Fibroblast of skin of right biceps (primary cell): ENCODE measurements at regions not wholly inside any gene's neighbourhood (a gene's known extent, or its start where the extent isn't known, plus 50 kb on each side); places are given as distances from the start of the nearest gene placed in this dataset.
"Not testable (repeated sequence)": the region's sequence is repeated elsewhere in the genome, so short reads cannot be mapped to it uniquely, and the experiment has no call there.

Experiments
- DNase-seq: peaks from one replicate; pipeline ENCODE4 v3.0.0-alpha.2; 2013

DNA sequence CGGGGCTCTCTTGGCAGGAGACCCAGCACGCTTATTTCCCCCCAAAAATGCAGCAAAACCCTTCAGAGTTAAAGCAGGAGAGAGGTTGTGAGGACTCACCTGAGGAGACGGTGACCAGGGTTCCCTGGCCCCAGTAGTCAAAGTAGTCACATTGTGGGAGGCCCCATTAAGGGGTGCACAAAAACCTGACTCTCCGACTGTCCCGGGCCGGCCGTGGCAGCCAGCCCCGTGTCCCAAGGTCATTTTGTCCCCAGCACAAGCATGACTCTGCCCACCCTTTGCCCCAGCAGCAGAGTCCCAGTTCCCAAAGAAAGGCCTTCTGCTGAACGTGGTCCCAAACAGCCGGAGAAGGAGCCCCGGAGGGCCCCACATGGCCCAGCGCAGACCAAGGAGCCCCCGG is 337.7 kb downstream of the TMEM121 start:
- DNase-seq: no peak

DNA sequence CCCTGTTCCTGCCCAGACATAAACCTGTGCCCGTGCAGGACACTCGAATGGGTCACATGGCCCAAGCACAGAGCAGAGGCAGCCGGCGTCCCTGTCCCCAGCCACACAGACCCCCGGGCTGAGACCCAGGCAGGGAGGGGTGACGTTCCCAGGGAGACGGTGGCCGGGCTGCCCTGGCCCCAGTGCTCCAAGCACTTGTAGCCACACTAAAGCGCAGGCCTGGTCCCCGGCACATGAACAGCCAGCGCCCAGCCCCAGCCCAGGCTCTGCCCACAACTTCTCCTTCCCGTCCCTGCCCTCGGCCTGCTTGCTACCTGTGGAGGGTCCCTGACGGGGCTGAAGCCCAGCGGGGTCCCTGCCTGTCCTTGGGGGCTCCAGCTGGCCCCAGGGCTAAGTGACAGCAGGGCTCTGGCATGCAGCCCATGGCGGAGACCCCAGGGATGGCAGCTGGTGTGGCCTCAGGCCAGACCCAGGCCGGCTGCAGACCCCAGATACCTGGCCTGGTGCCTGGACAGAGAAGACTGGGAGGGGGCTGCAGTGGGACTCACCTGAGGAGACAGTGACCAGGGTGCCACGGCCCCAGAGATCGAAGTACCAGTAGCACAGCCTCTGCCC is 338.4 kb downstream of the TMEM121 start:
- no peak for DNase-seq

GRCh38 chr14:105865266-105865903 is 339.0 kb downstream of the TMEM121 start:
- no peak for DNase-seq

DNA sequence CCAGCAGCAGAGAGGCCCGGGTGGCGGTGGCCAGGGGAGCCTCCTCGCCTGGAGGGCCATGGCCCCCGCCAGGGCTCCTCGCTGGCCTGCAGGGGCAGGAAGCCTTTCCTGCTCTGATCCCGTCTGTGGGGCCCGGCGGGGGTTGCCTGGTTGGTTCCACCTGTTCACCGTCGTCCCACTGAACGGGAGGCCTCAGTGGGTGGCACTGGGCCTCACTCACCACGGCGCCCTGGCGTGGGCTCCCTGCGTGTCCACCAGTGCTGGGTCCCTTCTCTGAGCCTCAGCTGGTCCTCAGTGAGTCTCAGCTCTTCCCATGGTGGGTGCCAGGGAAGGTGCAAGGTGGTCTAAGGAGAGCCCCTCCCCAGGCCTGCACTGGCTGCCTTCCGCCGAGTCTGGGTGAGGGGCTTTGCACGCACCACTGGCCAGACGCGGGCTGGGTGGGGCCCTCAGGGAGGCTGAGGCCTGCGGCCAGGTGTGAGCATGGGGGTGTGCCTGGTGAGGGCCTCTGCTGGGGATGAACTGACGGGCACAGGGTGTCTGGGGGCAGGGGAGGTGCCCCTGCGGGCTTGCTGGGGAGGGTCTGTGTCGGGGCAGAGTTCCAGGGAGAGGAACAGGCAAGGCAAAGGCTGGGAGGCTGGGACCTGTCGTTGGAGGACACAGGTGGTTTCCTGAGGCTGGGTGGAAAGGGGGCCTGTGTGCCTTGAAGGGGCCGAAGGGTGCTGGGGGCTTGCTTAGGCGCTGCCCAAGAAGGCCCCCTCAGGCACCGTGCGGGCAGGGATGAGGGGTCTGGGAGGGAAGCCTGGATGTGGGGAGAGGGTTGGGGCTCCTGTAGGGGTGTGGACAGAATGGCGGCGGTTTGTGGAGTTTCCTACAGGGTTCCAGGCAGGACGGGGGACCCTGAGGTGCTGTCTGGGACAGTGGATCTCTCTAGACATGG is 339.8 kb downstream of the TMEM121 start:
- DNase-seq: no peak

DNA sequence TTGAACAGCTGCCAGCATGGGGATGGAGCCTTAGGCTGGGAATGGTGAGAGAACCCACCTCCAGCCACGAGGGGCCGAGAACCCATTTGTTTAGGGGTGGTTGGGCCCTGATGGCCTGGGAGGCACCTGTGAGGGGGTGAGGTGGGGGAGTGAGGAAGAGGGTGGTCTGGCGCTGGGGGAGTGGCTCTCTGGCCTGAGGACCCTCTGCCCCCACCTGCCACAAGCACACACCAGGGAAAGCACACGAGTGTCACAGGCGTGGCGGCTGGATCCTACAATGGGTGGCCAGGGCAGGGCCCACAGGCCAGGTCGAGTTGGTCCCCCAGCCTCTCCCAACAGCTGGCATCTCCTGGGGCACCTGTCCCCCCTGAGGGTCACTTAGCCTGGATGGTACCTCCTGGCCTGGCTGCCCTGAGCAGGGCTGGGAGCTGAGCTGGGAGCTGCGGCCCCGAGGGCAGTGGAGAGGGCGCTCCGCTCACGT is 340.5 kb downstream of the TMEM121 start:
- no peak for DNase-seq

- DNase-seq: no peak
These were observed 341.7 kb downstream of the TMEM121 start for GRCh38 chr14:105867961-105868599.

DNA sequence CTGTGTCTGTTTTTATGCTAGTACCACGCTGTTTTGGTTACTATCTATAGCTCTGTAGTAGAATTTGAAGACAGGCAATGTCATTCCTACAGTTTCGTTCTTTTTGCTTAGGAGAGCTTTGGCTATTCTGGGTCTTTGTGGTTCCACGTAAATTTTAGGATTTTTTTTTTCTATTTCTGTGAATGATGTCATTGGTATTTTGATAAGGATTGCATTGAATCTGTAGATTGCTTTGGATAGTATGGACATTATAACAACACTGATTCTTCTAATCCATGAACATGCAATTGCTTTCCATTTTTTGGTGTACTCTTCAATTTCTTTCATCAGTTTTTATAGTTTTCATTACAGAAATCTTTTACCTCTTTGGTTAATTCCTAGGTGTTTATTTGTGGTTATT is 345.2 kb downstream of the TMEM121 start:
- no peak for DNase-seq

GRCh38 chr14:105873870-105874512 is 347.6 kb downstream of the TMEM121 start:
- DNase-seq: no peak

- no peak for DNase-seq
These were observed 349.8 kb downstream of the TMEM121 start for GRCh38 chr14:105876158-105876557.

- no peak for DNase-seq
These were observed 350.4 kb downstream of the TMEM121 start for GRCh38 chr14:105876829-105877228.

GRCh38 chr14:105877645-105878044 is 351.3 kb downstream of the TMEM121 start:
- DNase-seq: no peak

GRCh38 chr14:105878125-105878524 is 351.7 kb downstream of the TMEM121 start:
- no peak for DNase-seq

DNA sequence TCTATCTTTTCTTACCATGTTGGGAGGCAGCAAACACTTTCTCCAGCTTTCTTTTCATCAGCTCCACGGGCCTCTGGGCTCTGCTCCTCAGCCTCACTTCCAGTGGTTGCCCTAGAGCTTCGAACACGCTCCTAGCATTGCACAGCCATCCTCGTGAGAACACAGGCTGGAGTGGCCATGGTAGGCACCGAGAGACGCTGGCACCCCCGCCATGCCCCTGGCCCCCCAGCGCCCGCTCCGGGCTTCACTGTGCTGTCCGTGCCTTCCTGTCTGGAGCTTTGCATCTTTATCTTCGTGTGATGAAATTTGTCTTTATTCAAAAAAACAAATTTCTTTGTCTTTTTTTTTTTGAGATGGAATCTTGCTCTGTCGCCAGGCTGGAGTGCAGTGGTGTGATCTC is 352.2 kb downstream of the TMEM121 start:
- DNase-seq: no peak

DNA sequence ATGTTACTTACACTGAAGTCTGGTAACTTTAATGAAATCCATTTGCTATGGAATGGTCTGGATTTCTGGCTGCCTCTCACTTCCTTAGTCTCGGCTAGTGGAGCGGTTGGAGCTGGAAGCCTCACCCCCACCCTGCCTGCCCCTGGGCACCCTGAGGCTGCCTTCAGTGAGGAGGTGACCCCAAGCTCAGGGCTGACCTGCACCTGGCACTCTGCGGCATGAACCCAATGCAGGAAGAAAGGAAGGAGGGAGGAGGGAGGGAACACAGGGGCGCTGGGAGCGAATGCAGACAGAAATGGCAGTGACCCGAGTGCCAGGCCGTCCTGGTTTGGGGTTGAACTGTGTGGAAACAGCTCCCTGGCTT is 353.1 kb downstream of the TMEM121 start:
- DNase-seq: no peak

DNA sequence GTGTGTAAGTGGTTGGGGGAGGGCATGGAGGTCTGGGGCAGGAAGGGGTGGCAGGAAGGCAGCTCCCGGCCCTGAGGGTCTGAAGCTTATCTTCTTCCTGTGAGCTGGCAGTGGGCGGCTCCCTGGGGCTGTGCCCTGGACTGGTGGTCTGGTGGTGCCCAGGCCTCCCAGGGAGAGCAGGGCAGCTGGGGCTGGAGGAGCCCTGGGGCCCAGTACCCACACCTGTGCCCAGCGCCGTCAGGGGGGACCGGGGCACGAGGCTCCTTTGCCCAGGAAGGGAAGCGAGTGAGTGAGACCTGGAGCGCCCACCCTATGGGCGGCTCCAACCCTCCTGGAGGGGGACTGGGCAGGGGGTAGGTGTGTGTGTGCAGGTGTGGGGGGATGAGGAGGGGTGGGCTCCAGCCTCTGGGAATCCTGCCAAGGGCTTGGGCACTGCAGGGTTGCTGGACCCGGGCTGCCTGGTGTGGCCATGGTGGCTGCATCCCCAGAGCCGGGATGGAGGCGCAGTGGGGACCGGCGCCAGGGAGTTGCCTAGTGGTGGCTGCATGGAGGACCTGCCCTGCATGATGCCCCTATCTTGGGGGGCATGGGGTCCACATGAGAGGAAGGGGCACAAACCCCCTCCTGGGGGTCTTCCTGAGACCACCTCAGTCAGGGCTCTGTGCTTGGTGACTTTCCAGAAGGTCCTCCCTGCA is 353.6 kb downstream of the TMEM121 start:
- no peak for DNase-seq

GRCh38 chr14:105880616-105881015 is 354.2 kb downstream of the TMEM121 start:
- DNase-seq: no peak

GRCh38 chr14:105881021-105881930 is 354.9 kb downstream of the TMEM121 start:
- DNase-seq: no peak

DNA sequence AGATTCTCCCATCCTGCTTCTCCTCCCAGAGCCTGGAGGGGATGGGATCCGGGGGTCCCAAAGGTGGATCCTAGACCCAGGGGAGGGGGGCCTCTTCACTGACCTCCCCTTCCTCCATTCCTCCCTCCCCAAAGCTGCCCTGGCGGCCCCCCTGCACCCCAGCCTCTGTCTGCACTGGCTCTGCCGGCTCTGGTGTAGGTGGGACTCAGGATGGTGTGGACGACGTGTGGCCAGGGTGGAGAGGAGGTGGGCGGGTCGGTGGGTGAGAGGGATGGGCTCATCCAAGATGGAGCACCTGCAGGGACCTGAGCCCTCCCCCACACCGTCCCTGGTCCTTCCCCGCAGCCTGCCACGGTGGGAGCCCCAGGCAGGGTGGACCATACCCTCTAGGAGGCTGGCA is 355.6 kb downstream of the TMEM121 start:
- DNase-seq: not testable (repeated sequence)

- DNase-seq: no peak
These were observed 356.2 kb downstream of the TMEM121 start for GRCh38 chr14:105882626-105883025.

DNA sequence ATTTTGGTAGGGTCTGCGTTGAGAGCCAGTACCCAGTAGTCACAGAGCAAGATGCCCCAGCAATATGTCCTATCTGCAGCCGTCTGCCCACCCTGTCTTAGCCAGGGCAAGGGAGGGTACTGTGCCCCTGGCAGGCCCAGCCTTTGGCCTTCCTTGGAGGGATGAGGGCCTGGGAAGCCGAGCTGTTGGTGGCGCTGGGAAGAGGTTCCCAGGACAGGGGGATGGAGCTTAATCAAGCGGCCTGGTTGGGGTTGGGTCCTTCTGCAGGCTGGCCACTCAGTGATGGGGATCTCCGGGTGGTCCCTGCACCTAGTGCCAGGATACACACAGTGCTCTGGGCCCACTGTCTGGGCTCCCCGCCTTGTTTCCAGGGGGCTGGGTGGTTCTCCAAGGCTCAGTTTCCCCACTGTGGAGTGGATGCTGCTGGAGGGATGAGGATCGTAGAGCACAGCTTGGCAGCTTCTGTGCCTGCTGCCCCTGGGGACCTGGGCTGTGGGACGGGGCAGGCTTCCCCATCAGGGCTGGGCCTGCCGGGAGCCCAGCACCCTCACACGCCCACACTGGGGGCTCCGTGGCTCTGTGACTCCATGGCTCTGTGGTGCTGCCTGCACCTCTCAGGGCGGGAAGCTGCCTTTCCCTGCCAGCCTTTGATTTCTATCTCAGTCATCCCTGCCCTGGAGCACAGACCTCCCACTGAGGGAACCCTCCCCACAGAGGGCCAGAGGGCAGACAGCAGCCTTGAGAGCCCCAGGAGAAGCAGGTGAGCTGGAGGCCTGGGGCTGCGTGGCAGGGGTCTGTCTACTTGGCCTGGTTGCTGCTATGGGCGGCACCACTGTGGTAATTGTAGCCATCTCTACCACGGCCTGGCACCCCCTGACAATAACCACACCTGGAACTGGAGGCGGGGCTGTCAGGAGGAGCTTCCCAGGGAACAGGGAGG is 357.0 kb downstream of the TMEM121 start:
- no peak for DNase-seq
